ENCODE measurements at regions not wholly inside any gene's neighbourhood (a gene's known extent, or its start where the extent isn't known, plus 50 kb on each side); places are given as distances from the start of the nearest gene placed in this dataset.
"Not testable (repeated sequence)": the region's sequence is repeated elsewhere in the genome, so short reads cannot be mapped to it uniquely, and the experiment has no call there.

DNA sequence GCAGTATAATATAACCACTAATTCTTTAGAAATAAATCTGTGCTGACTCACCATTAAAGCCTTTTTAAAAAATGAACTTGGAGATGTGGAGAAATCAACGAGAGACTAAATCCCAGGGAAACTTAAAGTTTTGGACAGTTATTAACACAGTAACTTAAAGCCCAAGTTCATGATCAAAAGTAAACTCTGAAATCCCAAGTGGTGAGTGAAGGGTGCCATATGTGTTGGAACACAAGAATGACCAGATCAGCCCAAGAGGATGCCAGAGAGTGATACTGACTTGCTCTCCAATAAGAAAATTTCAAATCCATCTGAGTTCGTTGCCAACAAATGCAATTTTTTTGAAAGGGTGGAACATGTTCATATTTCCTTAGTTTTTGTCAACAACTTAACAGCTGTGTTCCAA, 838.1 kb upstream of the ACVR2A start:
- DNase-seq (ENCODE audit: insufficient read length, low spot score) (no peak), FAIRE-seq (no peak)

DNA sequence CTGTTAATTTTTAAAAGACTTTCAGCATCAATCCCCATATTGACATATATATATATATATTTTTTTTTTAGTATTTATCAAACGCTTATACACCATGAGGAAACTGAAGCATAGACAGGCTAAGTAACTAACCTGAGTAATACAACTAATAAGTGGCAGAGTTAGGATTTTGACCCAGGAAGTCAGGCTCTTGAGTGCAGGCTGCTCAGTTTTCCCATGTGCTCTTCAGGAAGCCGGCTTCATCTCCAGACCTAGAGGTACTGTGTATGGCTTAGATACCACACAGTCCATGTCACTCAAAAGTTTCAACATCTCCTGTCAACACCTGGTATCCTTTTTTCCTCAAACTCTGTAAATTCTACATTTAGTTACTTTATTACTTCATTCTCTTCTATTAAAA, 841.7 kb upstream of the ACVR2A start:
- no peak for FAIRE-seq

DNA sequence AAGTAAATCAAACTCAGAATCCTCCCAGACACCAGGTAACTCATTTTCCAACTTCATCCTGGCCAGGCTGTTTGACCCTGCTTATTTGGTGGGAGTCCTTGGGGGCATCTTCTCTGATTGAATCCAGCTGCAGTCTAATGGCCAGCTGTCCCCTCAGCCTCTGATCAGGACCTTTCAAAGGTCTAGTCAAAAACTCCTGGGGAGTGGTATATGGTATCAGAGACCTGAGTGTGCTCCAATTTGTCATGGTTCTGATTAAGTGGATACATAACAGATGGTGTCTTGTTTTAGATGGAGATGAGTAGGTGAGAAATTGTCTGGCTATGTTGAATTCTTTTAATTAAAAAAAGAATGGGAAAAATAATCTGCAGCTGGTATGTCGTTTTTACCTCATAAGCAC, 842.6 kb upstream of the ACVR2A start:
- no peak for FAIRE-seq
- no peak for DNase-seq (ENCODE audit: insufficient read length, low spot score)

More for the DNA sequence above, 841.7 kb upstream of the ACVR2A start:
- no peak for DNase-seq (ENCODE audit: insufficient read length, low spot score)

DNA sequence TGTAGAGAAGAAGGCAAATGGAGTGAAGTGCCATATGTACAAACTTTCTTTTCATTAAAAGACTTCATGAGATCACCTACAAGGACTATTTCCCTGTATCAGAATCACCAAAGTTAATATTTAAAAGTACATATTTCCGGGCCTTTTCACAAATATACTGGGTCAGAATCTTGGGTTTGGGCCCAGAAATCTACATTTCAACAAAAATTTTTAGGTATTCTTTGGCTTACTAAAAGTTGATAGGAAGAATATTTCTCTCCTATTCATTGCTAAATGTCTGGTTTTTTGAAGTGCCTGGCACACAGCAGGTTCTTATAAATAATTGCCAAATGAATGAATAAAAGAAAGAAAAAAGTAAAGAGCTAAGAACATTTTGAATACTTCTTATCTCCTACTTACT, 843.8 kb upstream of the ACVR2A start:
- FAIRE-seq (no peak), DNase-seq (ENCODE audit: insufficient read length, low spot score) (no peak)

DNA sequence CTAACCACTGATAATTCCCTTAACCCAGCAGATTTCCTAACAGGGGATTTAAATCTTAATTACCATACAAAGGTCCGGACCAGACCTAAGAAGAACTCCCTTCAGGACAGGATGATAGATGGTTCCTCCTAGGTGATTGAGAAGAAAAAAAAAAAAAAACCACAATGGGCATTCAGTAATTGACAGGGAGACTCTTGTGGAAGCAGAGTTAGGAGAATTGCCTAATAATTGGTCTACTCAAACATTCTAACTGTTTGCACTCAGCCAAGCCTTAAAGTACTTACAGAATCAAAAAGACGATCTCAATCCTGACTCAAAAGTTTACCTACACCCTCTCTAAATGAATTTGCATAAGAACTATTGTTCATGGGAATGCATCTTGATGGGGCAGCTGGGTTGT, 844.7 kb upstream of the ACVR2A start:
- DNase-seq (ENCODE audit: insufficient read length, low spot score); FAIRE-seq: not testable (repeated sequence)

DNA sequence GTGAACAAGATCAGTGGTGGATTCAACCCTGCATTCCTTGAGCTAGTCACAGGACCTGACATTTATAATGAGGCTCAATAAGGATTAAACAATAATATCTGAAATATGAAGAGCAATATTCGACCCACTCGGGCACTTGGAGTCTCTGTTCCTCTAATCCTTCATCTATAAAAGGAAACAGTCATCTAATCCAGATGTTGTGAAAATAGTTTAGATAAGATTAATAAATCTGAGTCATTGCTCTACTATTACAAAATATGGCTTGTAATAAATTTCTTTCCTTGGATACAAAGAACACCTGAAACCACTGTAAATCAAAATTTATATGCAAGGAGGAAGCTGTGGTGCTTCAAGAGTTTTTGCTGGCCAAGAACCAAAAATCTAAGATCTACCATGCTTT, 846.9 kb upstream of the ACVR2A start:
- no peak for DNase-seq (ENCODE audit: insufficient read length, low spot score)
- no peak for FAIRE-seq

DNA sequence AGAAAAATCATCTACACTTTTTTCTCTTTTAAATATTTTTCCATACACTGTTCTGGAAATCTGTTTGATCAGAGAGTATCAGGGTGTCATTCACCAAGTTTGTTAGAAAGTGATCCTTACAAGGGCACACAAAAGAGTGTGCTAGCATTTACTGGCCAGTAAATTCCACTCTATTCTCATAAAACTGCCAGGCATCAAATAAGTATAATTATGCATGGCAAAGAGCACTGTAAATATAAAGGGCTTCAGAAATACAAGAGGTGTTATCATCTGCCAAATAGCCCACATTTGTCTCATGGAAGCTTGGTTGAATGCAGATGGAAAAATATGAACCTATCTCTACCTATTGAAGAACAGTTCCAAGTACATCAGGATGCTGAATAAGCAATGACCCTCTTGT, 847.3 kb upstream of the ACVR2A start:
- FAIRE-seq: no peak

DNA sequence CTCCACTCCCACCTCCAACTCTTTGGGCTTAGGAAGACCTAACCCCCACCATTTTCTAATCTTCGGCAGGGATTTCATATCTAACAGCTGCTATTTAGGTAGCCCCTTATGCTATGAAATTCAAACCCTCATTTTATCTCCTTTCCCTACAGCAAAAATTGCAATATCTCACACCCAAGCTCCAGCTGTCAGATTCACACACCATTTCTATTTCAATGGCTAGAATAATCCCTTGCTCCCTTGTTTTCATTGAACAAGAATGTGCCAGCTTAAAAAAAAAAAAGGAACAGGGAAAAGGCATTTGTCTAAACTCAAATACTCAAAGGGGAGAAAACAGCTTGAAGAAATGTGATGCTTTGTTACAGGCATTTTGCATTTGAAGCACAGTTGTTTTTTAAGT, 850.6 kb upstream of the ACVR2A start:
- FAIRE-seq: no peak
- no peak for DNase-seq (ENCODE audit: insufficient read length, low spot score)

More for the DNA sequence above, 847.3 kb upstream of the ACVR2A start:
- DNase-seq (ENCODE audit: insufficient read length, low spot score): no peak

DNA sequence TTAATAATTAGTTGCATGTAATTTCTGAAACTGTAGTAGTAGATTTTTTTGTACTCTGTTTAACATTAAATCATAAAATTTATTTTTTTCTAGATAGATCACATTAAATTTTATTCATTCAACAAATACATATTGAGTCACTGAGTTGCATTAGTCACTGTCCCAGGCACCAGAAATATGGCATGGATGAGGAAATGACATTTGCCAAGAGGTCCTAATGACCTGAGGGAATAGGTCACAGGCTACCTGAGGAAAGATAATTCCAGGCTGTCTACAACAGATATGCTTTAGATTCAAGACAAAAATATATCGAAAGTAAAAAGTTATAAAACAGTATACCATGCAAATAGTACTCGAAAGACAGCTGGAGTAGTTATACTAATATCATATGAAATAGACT, 852.4 kb upstream of the ACVR2A start:
- FAIRE-seq: no peak
- no peak for DNase-seq (ENCODE audit: insufficient read length, low spot score)

DNA sequence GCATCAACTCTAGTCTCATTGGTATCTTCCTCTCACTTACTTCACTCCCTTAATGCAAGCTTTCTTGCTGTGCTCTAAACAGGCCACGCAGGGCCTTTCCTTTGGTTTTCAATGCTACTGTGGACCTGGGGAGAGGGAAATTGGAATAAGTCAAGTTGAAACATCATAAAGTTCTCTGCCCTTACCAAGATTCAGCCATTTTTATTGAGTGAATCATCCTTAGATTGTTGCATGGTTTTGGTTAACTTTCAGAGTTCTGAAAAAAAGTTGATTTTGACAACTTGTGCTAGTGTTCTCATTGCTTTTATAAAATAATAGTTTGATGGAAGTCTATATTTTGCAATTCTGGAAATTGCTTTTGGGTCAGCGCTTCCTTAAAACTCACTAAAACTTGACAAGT, 852.8 kb upstream of the ACVR2A start:
- DNase-seq (ENCODE audit: insufficient read length, low spot score) (no peak), FAIRE-seq (no peak)

DNA sequence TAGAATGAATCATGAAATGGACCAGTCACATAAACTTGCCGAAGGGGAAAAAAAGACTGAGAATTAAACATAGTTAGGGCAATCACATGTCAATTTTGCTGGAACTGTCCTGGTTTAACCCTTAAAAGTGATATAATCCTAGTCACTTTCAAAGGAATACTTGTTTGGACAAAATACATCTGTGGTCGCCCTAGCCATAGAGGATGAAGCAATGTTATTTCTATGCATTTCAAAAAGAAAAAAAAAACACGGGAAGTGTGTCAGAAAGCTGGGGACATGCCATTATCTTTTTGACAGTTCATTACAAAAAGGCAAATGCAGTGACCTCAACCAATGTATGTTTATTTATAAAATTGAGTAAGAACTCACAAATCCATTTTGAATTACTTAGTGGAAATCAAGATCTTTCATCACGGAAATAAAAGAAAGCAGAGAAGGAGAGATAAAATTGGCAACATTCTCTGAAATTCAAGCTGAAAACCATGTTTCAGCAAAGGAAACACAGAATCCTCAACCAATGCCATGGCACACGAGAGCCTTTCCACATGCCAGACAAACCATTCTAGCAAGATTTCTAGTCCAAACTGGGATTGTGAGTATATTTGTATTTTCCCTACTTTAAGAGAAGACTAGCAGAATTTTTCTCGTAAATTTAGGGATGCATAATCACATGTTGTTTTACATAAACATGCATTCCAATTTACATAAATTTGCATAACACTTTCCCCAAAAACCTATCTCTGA, 854.3 kb upstream of the ACVR2A start:
- no peak for DNase-seq (ENCODE audit: insufficient read length, low spot score)
- FAIRE-seq: no peak

DNA sequence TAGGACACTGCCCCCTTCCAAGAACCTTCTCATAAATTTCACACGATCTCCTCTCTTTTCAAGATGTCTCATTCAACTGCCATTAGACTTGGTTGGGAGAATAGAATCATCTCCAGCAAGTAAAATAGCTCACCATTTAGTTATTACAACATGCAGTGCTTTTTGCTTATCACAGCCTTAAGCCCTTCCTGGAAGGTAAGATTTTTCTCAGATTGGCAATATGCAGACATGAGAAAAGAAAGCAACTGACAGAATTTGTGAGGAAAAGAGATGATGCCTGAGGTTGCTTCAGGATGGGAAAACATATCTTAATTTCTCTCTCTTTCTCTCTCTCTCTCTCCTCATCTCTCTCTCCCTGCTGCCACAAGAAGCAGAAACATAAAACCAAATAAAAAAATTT, 855.1 kb upstream of the ACVR2A start:
- DNase-seq (ENCODE audit: insufficient read length, low spot score) (no peak), FAIRE-seq (no peak)

DNA sequence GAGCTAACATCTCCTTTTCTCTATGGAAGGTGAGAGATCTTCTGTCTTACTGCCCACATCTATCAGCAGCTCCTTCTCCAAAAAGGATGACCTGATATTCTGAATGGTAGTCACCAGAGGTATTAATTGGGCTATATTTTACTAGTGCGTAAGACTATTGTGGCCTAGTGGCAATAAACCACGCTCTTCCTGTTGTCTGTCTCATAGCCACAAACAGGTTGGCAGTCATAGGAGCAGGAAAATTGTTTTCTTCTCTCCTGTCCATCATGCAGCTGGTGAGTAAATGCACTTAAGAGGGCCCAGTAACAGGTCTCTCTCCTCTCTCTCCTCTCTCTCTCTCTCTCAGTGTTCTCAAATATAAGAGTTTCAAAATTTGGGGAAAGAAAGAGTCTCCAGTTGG, 856.8 kb upstream of the ACVR2A start:
- no peak for FAIRE-seq
- DNase-seq (ENCODE audit: insufficient read length, low spot score): no peak

DNA sequence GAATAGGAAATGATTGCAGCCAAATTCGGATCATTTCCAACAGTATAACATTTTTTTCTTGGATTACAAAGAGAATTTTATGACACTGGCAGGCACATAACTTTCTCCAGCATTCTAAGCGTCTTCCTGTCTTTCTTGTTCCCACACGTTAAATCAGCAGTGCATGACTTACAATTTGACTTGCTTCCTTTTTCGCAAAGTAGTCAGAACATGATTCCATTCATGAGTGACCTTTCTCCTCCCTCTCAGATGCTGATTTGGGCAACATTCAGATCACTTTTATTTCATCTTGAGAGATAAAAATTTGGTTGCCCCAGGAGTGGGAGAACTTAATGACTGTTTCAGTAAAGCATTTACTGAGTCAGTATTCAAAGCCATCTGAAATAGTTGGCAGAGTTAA, 858.7 kb upstream of the ACVR2A start:
- DNase-seq (ENCODE audit: insufficient read length, low spot score) (no peak), FAIRE-seq (no peak)

DNA sequence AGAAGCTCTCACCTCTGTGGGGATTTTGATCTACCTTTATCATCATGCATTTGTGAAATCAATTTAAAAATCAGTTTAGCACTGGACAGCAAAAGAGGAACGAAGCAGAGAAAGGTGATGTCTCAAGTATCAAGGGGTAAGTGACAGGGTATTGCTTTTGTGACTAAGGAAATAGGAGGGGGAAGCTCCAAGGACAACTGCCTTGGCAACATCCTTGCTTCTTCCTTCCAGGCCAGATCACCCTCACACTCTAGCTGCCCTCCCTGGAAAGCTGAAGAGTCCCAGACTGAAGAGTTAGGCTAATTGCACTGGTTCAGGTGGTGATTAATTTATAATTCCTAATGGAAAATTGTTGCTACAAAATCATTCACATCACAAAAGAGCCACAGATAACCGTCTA, 859.1 kb upstream of the ACVR2A start:
- DNase-seq (ENCODE audit: insufficient read length, low spot score): no peak
- no peak for FAIRE-seq

DNA sequence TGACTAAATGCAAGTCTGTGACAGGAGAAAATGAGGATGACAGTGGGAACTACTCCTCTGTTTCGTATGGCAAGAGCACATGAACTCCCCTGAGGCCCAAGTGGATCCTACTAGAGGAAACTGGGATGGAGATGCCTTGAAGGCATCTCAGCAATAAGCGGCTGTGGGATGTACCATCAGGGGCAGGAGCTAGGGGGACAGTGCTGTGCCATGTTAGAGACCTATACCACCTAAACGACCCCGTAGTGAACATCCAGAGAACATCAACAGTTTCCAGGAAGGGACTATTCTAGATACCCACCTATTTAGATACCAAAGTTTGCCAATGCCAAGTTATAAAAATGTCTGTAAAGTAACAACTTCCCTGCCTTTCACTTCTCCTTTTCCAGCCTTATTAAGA, 860.8 kb upstream of the ACVR2A start:
- FAIRE-seq: peak; percentile 33
- no peak for DNase-seq (ENCODE audit: insufficient read length, low spot score)

DNA sequence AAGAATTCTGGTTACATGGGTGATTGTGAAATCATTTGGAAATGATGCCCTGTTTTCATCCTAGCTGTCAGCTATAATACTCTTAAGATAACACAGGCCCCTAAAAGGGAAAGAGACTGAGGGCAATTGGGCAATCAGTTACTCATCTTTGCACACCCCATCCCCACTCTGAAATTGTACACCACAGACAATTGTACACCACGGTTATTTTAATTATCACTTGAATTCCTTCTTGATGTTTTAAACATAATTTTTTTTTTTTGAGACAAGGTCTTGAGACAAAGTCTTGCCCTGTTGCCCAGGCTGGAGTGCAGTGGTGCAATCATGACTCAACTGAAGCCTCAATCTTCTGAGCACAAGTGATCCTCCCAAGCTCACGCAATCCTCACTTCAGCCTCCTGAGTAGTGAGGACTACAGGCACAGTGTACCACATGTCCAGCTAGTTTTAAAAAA, 862.4 kb upstream of the ACVR2A start:
- FAIRE-seq: no peak
- peak; percentile 56 for DNase-seq (ENCODE audit: insufficient read length, low spot score)

DNA sequence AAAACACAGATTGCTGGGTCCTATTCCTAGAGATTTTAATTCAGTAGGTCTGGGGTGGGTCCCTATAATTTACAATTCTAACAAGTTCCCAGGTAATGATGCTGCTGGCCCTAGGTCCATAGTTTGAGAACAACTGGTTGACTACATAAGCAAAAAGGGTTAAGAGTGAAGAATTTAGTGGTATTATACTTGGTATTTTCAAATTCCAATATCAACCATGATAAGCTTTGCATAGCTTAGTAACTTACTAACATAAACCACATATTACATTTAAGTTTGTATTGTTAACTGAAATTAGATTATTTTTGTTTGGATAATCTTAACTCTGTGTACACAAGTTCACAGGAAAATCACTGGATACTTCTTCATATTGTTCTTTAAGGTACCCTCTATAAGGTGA, 862.9 kb upstream of the ACVR2A start:
- no peak for FAIRE-seq
- DNase-seq (ENCODE audit: insufficient read length, low spot score): no peak

DNA sequence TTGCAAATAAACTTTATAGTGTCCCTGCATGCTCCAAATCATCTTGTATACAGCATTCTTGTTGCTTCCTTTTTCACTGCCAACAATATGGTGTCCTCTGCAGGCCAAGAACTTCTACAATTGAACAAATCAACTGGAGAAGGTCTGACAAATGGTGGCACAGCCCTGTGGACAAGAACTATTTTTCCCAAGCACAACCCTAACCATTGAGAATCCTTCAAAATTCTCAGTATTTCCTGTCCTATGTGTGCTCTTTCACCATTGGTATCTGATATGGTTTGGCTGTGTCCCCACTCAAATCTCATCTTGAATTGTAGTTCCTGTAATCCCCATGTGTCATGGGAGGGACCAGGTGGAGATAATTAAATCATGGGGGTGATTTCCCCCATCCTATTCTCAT, 865.1 kb upstream of the ACVR2A start:
- DNase-seq (ENCODE audit: insufficient read length, low spot score): no peak
- FAIRE-seq: no peak

DNA sequence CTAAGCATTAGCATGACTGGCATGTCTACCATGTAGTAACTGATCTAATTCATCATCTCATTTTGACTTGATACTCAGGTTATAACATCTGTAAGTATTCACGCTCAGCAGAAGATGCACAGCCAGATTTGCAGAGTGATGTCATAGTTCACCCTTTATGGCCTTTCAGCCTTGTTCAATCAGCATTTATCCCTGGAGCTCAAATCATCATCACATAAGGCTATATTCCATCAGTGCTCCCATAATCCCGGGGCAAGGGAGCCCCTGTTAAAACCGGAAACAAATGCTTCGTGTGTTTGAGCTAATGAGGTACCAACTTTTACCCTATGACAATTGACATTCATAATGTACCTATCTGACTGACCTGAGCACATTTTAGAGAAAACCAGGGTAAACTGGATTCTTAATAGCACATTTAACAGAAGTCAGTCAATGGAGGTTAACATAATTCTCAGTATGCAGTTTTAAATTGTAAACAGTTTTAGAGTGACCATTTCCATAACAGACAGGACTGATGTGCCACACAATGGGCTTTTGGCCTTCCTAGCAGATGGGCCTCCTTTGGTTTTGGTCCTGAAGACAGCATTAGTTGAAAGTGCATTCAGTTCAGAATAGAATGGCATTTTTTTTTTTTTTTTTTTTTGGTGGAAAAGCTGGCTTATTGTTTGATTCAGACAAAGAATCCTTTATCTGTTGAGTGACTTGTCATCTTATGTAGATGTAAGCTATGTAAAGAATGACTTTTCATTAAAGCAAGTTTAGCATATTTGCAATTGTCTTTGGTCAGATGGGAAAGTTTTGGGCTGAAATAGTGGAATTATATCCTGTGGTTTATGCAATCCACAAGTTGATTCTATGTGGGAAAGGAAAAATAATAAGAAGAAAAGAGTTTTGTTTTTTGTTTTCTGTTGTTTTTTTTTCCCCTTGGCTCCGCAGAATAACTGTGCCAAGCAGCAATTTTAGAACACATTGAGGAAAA, 866.0 kb upstream of the ACVR2A start:
- FAIRE-seq (no peak), DNase-seq (ENCODE audit: insufficient read length, low spot score) (no peak)

DNA sequence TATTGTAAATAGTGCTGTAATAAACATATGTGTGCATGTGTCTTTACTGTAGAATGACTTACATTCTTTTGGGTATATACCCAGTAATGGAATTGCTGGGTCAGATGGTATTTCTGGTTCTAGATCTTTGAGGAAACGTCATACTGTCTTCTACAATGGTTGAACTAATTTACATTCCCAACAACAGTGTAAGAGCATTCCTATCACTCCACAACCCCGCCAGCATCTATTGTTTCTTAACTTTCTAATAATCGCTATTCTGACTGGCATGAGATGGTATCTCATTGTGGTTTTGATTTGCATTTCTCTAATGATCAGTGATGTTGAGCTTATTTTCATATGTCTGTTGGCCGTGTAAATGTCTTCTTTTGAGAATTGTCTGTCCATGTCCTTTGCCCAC, 873.8 kb upstream of the ACVR2A start:
- FAIRE-seq; DNase-seq (ENCODE audit: insufficient read length, low spot score): not testable (repeated sequence)

DNA sequence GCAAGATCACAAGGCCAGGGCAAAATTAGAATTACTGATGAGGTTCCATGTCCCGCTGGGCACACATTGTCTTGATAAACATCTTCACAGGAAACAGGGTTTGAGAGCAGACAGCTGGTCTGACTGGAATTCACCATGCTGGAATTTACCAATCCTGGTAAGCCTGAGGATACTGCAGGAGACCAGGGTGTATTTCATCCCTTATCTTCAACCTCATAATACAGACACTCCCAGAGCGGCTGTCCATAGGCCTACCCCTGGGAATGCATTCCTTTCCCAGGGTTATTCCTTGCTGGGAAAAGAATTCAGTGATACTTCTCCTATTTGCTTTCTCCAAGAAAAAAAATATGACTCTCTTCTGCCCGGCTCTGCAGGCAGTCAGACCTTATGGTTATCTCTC, 875.1 kb upstream of the ACVR2A start:
- FAIRE-seq; DNase-seq (ENCODE audit: insufficient read length, low spot score): not testable (repeated sequence)

Measured in HTR-8/SVneo (cell line).